ENCODE measurements at regions not wholly inside any gene's neighbourhood (a gene's known extent, or its start where the extent isn't known, plus 50 kb on each side); places are given as distances from the start of the nearest gene placed in this dataset.

DNA sequence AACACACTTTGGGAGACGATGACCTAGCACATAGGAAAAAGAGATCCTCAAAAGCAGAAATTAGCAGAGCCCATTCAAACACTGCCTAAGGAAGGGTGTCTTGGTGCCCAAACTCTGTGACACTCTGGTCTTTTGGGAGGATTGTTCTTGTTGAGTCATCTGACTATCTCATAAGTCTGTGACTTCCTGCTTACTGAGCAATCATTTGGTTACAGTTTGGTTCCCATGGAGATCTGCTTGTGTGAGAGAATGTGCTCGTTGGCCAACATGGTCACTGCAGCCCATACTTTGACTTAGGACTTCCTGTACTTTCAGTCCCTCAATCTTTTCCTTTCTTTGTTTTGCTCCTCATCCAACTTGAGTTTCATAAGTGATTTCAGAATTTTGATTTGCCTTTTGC is 602.9 kb downstream of the NYAP2 start:
- TF ChIP-seq, protein P1, sequence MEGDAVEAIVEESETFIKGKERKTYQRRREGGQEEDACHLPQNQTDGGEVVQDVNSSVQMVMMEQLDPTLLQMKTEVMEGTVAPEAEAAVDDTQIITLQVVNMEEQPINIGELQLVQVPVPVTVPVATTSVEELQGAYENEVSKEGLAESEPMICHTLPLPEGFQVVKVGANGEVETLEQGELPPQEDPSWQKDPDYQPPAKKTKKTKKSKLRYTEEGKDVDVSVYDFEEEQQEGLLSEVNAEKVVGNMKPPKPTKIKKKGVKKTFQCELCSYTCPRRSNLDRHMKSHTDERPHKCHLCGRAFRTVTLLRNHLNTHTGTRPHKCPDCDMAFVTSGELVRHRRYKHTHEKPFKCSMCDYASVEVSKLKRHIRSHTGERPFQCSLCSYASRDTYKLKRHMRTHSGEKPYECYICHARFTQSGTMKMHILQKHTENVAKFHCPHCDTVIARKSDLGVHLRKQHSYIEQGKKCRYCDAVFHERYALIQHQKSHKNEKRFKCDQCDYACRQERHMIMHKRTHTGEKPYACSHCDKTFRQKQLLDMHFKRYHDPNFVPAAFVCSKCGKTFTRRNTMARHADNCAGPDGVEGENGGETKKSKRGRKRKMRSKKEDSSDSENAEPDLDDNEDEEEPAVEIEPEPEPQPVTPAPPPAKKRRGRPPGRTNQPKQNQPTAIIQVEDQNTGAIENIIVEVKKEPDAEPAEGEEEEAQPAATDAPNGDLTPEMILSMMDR (IDR thresholded peaks at IDR 0.05; ENCODE audit: insufficient read depth, low read length, poor library complexity, severe bottlenecking), result no peak
- TF ChIP-seq EZH2phosphoT487 (conservative IDR thresholded peaks at IDR 0.05; ENCODE audit: low read length), result no peak
